Thymus (tissue), 11 donors: ENCODE measurements at regions not wholly inside any gene's neighbourhood (a gene's known extent, or its start where the extent isn't known, plus 50 kb on each side); places are given as distances from the start of the nearest gene placed in this dataset.
A peak's percentile ranks its signal among the peaks of the same experiment; 100 is the strongest.

ENCODE experiments used
- DNase-seq, 9 donors: peaks; one replicate each; pipeline ENCODE4 v3.0.0-alpha.2; 2013; ENCODE audit warnings: low spot score in 9 of 9, low read depth in 6 of 9, missing footprints in 1 of 9
- H3K27ac ChIP-seq, 2 donors: one replicate each; pipeline ENCODE4 v1.5.1; 2013; ENCODE audit warnings: control low read depth in 1 of 2, low read depth in 1 of 2, low read length in 1 of 2, mild to moderate bottlenecking in 1 of 2, moderate library complexity in 1 of 2
- H3K27me3 ChIP-seq, 2 donors: one replicate each; pipeline ENCODE4 v1.5.1; 2013; ENCODE audit warnings: low read length in 1 of 2; ENCODE audit not compliant: control insufficient read depth in 2 of 2, insufficient read depth in 1 of 2
- H3K36me3 ChIP-seq, 2 donors: one replicate each; pipeline ENCODE4 v1.5.1; 2013; ENCODE audit warnings: low read length in 1 of 2, mild to moderate bottlenecking in 1 of 2, moderate library complexity in 1 of 2; ENCODE audit not compliant: control insufficient read depth in 2 of 2, insufficient read depth in 2 of 2
- H3K4me1 ChIP-seq, 2 donors: one replicate each; pipeline ENCODE4 v1.5.1; 2013; ENCODE audit warnings: low read length in 2 of 2; ENCODE audit not compliant: control insufficient read depth in 2 of 2, insufficient read depth in 2 of 2
- H3K4me3 ChIP-seq, 2 donors: one replicate each; pipeline ENCODE4 v1.5.1; 2013; ENCODE audit warnings: low read length in 2 of 2, control low read depth in 1 of 2, mild to moderate bottlenecking in 1 of 2
- H3K9me3 ChIP-seq, 2 donors: one replicate each; pipeline ENCODE4 v1.5.1; 2013; ENCODE audit warnings: low read length in 1 of 2, mild to moderate bottlenecking in 1 of 2; ENCODE audit not compliant: control insufficient read depth in 2 of 2, insufficient read depth in 1 of 2
- WGBS: extraction: QIAGEN DNeasy Blood & Tissue Kit; methylation state at CpG from one replicate; pipeline ENCODE4 v1.1.7; 2013; 5-methylcytosine and 5-hydroxymethylcytosine counted together
- donor health status: healthy.

- H3K4me1 ChIP-seq: no peaks in the 10 kb centered on the region
- no peaks in the 10 kb centered on the region for H3K9me3 ChIP-seq
- no peaks in the 10 kb centered on the region for H3K27me3 ChIP-seq
- WGBS: 92% methylated on average over 6 of the region's 6 CpGs
- no peak overlapping the region for H3K27ac ChIP-seq
- H3K4me3 ChIP-seq: no peak overlapping the region
- no peaks in the 10 kb centered on the region for H3K36me3 ChIP-seq
- no peak for DNase-seq
Observed at GRCh38 chr9:86860006-86860405, 87.3 kb downstream of the GAS1 start.

GRCh38 chr9:86859056-86859455 is 88.2 kb downstream of the GAS1 start:
- H3K9me3 ChIP-seq: no peaks in the 10 kb centered on the region
- no peaks in the 10 kb centered on the region for H3K27me3 ChIP-seq
- no peaks in the 10 kb centered on the region for H3K4me1 ChIP-seq
- no peaks in the 10 kb centered on the region for H3K36me3 ChIP-seq
- DNase-seq: no peak
- no peak overlapping the region for H3K27ac ChIP-seq
- WGBS: 94% methylated on average over 3 of the region's 3 CpGs
- H3K4me3 ChIP-seq: no peak overlapping the region

- no peak for DNase-seq
- H3K4me1 ChIP-seq: no peaks in the 10 kb centered on the region
- H3K27ac ChIP-seq: no peak overlapping the region
- H3K27me3 ChIP-seq: no peaks in the 10 kb centered on the region
- WGBS: 94% methylated on average over 1 of the region's 1 CpG
- no peak overlapping the region for H3K4me3 ChIP-seq
- no peaks in the 10 kb centered on the region for H3K9me3 ChIP-seq
- H3K36me3 ChIP-seq: no peaks in the 10 kb centered on the region
Observed at GRCh38 chr9:86858009-86858408, 89.3 kb downstream of the GAS1 start.

- DNase-seq: no peak
- Histone ChIP-seq H3K27me3 (no peaks in the 10 kb centered on the region), H3K27ac (no peak overlapping the region), H3K4me1 (no peaks in the 10 kb centered on the region), H3K9me3 (no peaks in the 10 kb centered on the region), H3K4me3 (no peak overlapping the region), H3K36me3 (no peaks in the 10 kb centered on the region)
- 88% methylated on average over 3 of the region's 3 CpGs for WGBS
Observed at GRCh38 chr9:86856259-86856658, 91.0 kb downstream of the GAS1 start.

GRCh38 chr9:86854898-86855523 is 92.3 kb downstream of the GAS1 start:
- 44% methylated on average over 5 of the region's 5 CpGs for WGBS
- no peaks in the 10 kb centered on the region for H3K9me3 ChIP-seq
- no peaks in the 10 kb centered on the region for H3K4me1 ChIP-seq
- no peak overlapping the region for H3K27ac ChIP-seq
- no peak overlapping the region for H3K4me3 ChIP-seq
- DNase-seq: peak in 2 of 9 donors; percentile 4 to 15
- no peaks in the 10 kb centered on the region for H3K27me3 ChIP-seq
- no peaks in the 10 kb centered on the region for H3K36me3 ChIP-seq

- H3K4me3 ChIP-seq: no peak overlapping the region
- WGBS: 96% methylated on average over 5 of the region's 5 CpGs
- no peaks in the 10 kb centered on the region for H3K36me3 ChIP-seq
- no peaks in the 10 kb centered on the region for H3K27me3 ChIP-seq
- H3K4me1 ChIP-seq: no peaks in the 10 kb centered on the region
- H3K9me3 ChIP-seq: no peaks in the 10 kb centered on the region
- no peak for DNase-seq
- no peak overlapping the region for H3K27ac ChIP-seq
Observed at GRCh38 chr9:86846656-86847055, 100.7 kb downstream of the GAS1 start.

- WGBS: 82% methylated on average over 1 of the region's 1 CpG
- no peak for DNase-seq
- H3K9me3 ChIP-seq: no peaks in the 10 kb centered on the region
- no peak overlapping the region for H3K27ac ChIP-seq
- no peak overlapping the region for H3K4me3 ChIP-seq
- no peaks in the 10 kb centered on the region for H3K36me3 ChIP-seq
- no peaks in the 10 kb centered on the region for H3K27me3 ChIP-seq
- no peaks in the 10 kb centered on the region for H3K4me1 ChIP-seq
Observed at GRCh38 chr9:86843206-86843605, 104.1 kb downstream of the GAS1 start.

- Histone ChIP-seq H3K4me1 (no peaks in the 10 kb centered on the region), H3K27me3 (no peaks in the 10 kb centered on the region), H3K27ac (no peak overlapping the region), H3K36me3 (no peaks in the 10 kb centered on the region), H3K9me3 (no peaks in the 10 kb centered on the region), H3K4me3 (no peak overlapping the region)
- no peak for DNase-seq
- 89% methylated on average over 6 of the region's 6 CpGs for WGBS
Observed at GRCh38 chr9:86842573-86842972, 104.7 kb downstream of the GAS1 start.

- no peak for DNase-seq
- Histone ChIP-seq H3K4me1 (no peaks in the 10 kb centered on the region), H3K27ac (no peak overlapping the region), H3K36me3 (no peaks in the 10 kb centered on the region), H3K9me3 (no peaks in the 10 kb centered on the region), H3K4me3 (no peak overlapping the region), H3K27me3 (no peaks in the 10 kb centered on the region)
- whole genome bisulfite sequencing: 90% methylated on average over 3 of the region's 3 CpGs
Observed at GRCh38 chr9:86839522-86839921, 107.8 kb downstream of the GAS1 start.
